Endothelial cell of umbilical vein (primary cell): ENCODE measurements at regions not wholly inside any gene's neighbourhood (a gene's known extent, or its start where the extent isn't known, plus 50 kb on each side); places are given as distances from the start of the nearest gene placed in this dataset.

Source experiments
- BruUV-seq: library from RNA; stranded (reverse); fragments of 400-500 nt; replicated peaks from 2 replicates; lab custom pipeline; 2021; lab: Mats Ljungman, UMichigan
- CTCF ChIA-PET: fragments of 300-600, 350-600 bp; sonication (Branson Sonifier 250); formaldehyde crosslinking; loops from one replicate; lab custom pipeline; 2021; ENCODE audit warnings: antibody characterized with exemption, inconsistent platforms; lab: Charles Lee
- POLR2A ChIA-PET: fragments of 300-600, 350-600 bp; sonication (Branson Sonifier 250); formaldehyde crosslinking; loops from one replicate; lab custom pipeline; 2021; ENCODE audit warnings: antibody characterized with exemption, inconsistent platforms; lab: Charles Lee
- DNase-seq: peaks from one replicate; pipeline ENCODE4 v3.0.0-alpha.2; 2011; ENCODE audit warnings: low read depth, low spot score
- FAIRE-seq: peaks from 2 replicates; lab custom pipeline; 2011; peaks lifted over from hg19 to GRCh38; lab: Jason Lieb, UNC
- H2AFZ ChIP-seq: 2 replicates; pipeline ENCODE4 v1.6.0; 2012; ENCODE audit warnings: low read depth, low read length, control low read depth, inconsistent platforms
- H3K27ac ChIP-seq: 2 replicates; pipeline ENCODE4 v1.5.1; 2011; ENCODE audit warnings: low read depth, mild to moderate bottlenecking, control low read depth, low read length, moderate library complexity; ENCODE audit not compliant: insufficient read depth
- H3K27me3 ChIP-seq, 2 experiments: 2 replicates each; pipeline versions ENCODE4 v1.6.0 to v1.6.1; 2011; ENCODE audit warnings: low read length in 2 of 2, mixed read lengths in 1 of 2; ENCODE audit not compliant: control insufficient read depth in 2 of 2, insufficient read depth in 2 of 2
- H3K36me3 ChIP-seq, 2 experiments: 2 replicates in 1 of 2; 3 replicates in 1 of 2; pipeline ENCODE4 v1.5.1; 2011; ENCODE audit warnings: low read length in 2 of 2, mild to moderate bottlenecking in 1 of 2, moderate library complexity in 1 of 2; ENCODE audit not compliant: control insufficient read depth in 2 of 2, insufficient read depth in 2 of 2; ENCODE audit errors: extremely low read depth in 1 of 2
- H3K4me1 ChIP-seq: 3 replicates; pipeline ENCODE4 v1.5.1; 2011; ENCODE audit warnings: mild to moderate bottlenecking, low read length; ENCODE audit not compliant: control insufficient read depth, insufficient read depth; ENCODE audit errors: extremely low read depth
- H3K4me2 ChIP-seq: 2 replicates; pipeline ENCODE4 v1.6.1; 2011; ENCODE audit warnings: low read length, control low read depth, mixed read lengths; ENCODE audit not compliant: insufficient read depth
- H3K4me3 ChIP-seq, 3 experiments: fragments of 200-600 bp in 1 of 3; sonication (generic), shearing (Covaris generic) in 1 of 3; replicated peaks in 1 of 3; 2 replicates each; pipeline ENCODE4 v1.5.1; 2011 to 2016; ENCODE audit warnings: control low read depth in 3 of 3, low read length in 3 of 3, mild to moderate bottlenecking in 2 of 3, inconsistent platforms in 1 of 3, low read depth in 1 of 3, moderate library complexity in 1 of 3; ENCODE audit not compliant: insufficient read depth in 1 of 3
- H3K79me2 ChIP-seq: 2 replicates; pipeline ENCODE4 v1.6.0; 2012; ENCODE audit warnings: low read length, inconsistent platforms; ENCODE audit not compliant: control insufficient read depth, insufficient read depth
- H3K9ac ChIP-seq: replicated peaks from 2 replicates; pipeline ENCODE3; 2011; ENCODE audit warnings: low read length, control low read depth; ENCODE audit not compliant: insufficient read depth; ENCODE audit errors: extremely low read depth
- H3K9me1 ChIP-seq: replicated peaks from 3 replicates; pipeline ENCODE4 v1.6.0; 2011; ENCODE audit warnings: mild to moderate bottlenecking, low read length; ENCODE audit not compliant: control insufficient read depth, insufficient read depth; ENCODE audit errors: extremely low read depth
- H3K9me3 ChIP-seq: replicated peaks from 2 replicates; pipeline ENCODE4 v1.5.1; 2012; ENCODE audit warnings: low read length, inconsistent platforms; ENCODE audit not compliant: control insufficient read depth, insufficient read depth
- H4K20me1 ChIP-seq: replicated peaks from 2 replicates; pipeline ENCODE3; 2011; ENCODE audit warnings: mild to moderate bottlenecking, low read length; ENCODE audit not compliant: control insufficient read depth, insufficient read depth; ENCODE audit errors: extremely low read depth
- EZH2 ChIP-seq: IDR thresholded peaks from 2 replicates; pipeline ENCODE4 v1.6.1; 2012; ENCODE audit warnings: borderline replicate concordance, low read depth, mild to moderate bottlenecking, moderate library complexity, low read length, inconsistent platforms; ENCODE audit not compliant: severe bottlenecking
- FOS ChIP-seq: IDR thresholded peaks from 2 replicates; pipeline ENCODE4 v1.6.1; 2011; ENCODE audit warnings: mild to moderate bottlenecking, low read length, moderate library complexity, borderline replicate concordance; ENCODE audit not compliant: insufficient read depth
- GATA2 ChIP-seq: IDR thresholded peaks from 2 replicates; pipeline ENCODE4 v1.7.0; 2011; ENCODE audit warnings: low read depth, mild to moderate bottlenecking, moderate library complexity, mixed read lengths, low read length; ENCODE audit not compliant: insufficient read length, insufficient read depth
- JUN ChIP-seq: IDR thresholded peaks from 2 replicates; pipeline ENCODE4 v1.6.1; 2011; ENCODE audit warnings: borderline replicate concordance, low read depth; ENCODE audit not compliant: insufficient read length, insufficient read depth
- MYC ChIP-seq: IDR thresholded peaks from one replicate; pipeline ENCODE4 v1.6.1; 2011; ENCODE audit warnings: mild to moderate bottlenecking, low read depth, low read length
- POLR2A ChIP-seq: IDR thresholded peaks from 2 replicates; pipeline ENCODE4 v1.6.1; 2012; ENCODE audit warnings: low read depth, mild to moderate bottlenecking, control low read depth, low read length
- POLR2AphosphoS5 ChIP-seq: IDR thresholded peaks from 2 replicates; pipeline ENCODE4 v1.6.1; 2012; ENCODE audit warnings: low read depth, mild to moderate bottlenecking, control low read depth, low read length, moderate library complexity; ENCODE audit not compliant: insufficient read depth
- dilution Hi-C: fragments of 300-500 bp; cut with MboI; formaldehyde crosslinking; loops from one replicate; pipeline ENCODE4 v1.15.0; 2019; ENCODE audit warnings: low sequenced_read_pairs; ENCODE audit not compliant: extremely low pct_ligation_motif_present
- intact Hi-C: fragments of 100-400 bp; cut with micrococcal nuclease; formaldehyde crosslinking; loops from one replicate; pipeline ENCODE4 v1.10.0; 2022
- TF ChIP-seq, protein P1 (sequence below), 2 donors: IDR thresholded peaks; 1 replicate in 1 of 2; 2 replicates in 1 of 2; pipeline ENCODE4 v1.5.1; 2011; ENCODE audit warnings: low read length in 2 of 2, mild to moderate bottlenecking in 2 of 2, moderate library complexity in 2 of 2, control low read depth in 1 of 2, inconsistent platforms in 1 of 2, low read depth in 1 of 2; ENCODE audit not compliant: insufficient read depth in 1 of 2; ENCODE audit errors: extremely low read depth in 1 of 2
- TF ChIP-seq, protein P2 (sequence below): IDR thresholded peaks from 2 replicates; pipeline ENCODE4 v1.6.1; 2011; ENCODE audit not compliant: insufficient read depth, insufficient read length

DNA sequence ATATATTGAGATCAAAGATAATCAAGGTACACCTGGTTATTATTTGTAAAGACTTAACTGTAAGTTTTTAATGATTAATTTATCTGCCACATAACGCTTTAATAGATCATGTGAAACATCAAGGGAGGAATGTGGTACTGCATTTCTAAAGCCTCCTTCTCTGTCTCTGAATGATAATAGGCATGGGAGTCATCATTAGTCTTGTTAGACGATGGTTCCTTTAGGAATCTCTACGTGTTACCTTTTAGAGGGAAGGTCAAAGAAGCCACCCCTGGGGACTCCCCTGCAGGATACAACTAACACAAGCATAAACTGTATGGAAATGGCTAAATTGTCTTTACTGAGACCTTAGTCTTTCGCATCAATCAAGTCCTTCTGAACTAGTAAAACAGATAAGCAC lies 173.6 kb upstream of the MCHR2 start:
- intact Hi-C loops, result no loop called here
- H3K27me3 ChIP-seq, result no peaks in the 10 kb centered on the region
- H3K4me1 ChIP-seq, result no peaks in the 10 kb centered on the region
- DNase-seq (no peak), FAIRE-seq (no peak)
- H3K9ac ChIP-seq, result no peak overlapping the region
- no peak overlapping the region for H2AFZ ChIP-seq
- no peaks in the 10 kb centered on the region for H3K36me3 ChIP-seq
- H3K79me2 ChIP-seq, result no peaks in the 10 kb centered on the region
- no peaks in the 10 kb centered on the region for H3K9me3 ChIP-seq
- no peaks in the 10 kb centered on the region for H3K9me1 ChIP-seq
- no TSS peak for BruUV-seq
- POLR2A ChIA-PET, result no interaction called here
- TF ChIP-seq POLR2A, result no peak
- no peak for TF ChIP-seq GATA2
- TF ChIP-seq EZH2, result no peak
- TF ChIP-seq, protein P1, sequence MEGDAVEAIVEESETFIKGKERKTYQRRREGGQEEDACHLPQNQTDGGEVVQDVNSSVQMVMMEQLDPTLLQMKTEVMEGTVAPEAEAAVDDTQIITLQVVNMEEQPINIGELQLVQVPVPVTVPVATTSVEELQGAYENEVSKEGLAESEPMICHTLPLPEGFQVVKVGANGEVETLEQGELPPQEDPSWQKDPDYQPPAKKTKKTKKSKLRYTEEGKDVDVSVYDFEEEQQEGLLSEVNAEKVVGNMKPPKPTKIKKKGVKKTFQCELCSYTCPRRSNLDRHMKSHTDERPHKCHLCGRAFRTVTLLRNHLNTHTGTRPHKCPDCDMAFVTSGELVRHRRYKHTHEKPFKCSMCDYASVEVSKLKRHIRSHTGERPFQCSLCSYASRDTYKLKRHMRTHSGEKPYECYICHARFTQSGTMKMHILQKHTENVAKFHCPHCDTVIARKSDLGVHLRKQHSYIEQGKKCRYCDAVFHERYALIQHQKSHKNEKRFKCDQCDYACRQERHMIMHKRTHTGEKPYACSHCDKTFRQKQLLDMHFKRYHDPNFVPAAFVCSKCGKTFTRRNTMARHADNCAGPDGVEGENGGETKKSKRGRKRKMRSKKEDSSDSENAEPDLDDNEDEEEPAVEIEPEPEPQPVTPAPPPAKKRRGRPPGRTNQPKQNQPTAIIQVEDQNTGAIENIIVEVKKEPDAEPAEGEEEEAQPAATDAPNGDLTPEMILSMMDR (IDR thresholded peaks at IDR 0.05; ENCODE audit: extremely low read depth in 1 of 2, insufficient read depth in 1 of 2, low read depth in 1 of 2, low read length in 2 of 2), result no peak
- no peak for TF ChIP-seq MYC
- no peak for TF ChIP-seq POLR2AphosphoS5
- TF ChIP-seq JUN, result no peak
- TF ChIP-seq FOS, result no peak
- TF ChIP-seq, protein P2, sequence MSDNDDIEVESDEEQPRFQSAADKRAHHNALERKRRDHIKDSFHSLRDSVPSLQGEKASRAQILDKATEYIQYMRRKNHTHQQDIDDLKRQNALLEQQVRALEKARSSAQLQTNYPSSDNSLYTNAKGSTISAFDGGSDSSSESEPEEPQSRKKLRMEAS, result no peak
- CTCF ChIA-PET, result interaction anchor here (0.7 kb wide), 1 partner anchor 9 kb away, joined by 3 read pairs; no protein-coding TSS in a partner anchor
- H3K27ac ChIP-seq, result no peak overlapping the region
- H4K20me1 ChIP-seq, result no peaks in the 10 kb centered on the region
- no peak overlapping the region for H3K4me2 ChIP-seq
- no peak overlapping the region for H3K4me3 ChIP-seq
- dilution Hi-C loops, result no loop called here
